AG10803 (cell line): ENCODE measurements at regions not wholly inside any gene's neighbourhood (a gene's known extent, or its start where the extent isn't known, plus 50 kb on each side); places are given as distances from the start of the nearest gene placed in this dataset.
A peak's percentile ranks its signal among the peaks of the same experiment; 100 is the strongest.

Experiments
- DNase-seq: peaks from one replicate; pipeline ENCODE4 v3.0.0; 2010; ENCODE audit warnings: low read depth
- H3K4me3 ChIP-seq: 2 replicates; pipeline ENCODE4 v1.5.1; 2011; ENCODE audit warnings: mild to moderate bottlenecking, low read length, control low read depth
- TF ChIP-seq, protein P1 (sequence below): conservative IDR thresholded peaks from 2 replicates; pipeline ENCODE4 v1.5.1; 2011; ENCODE audit warnings: mild to moderate bottlenecking, low read length, control low read depth, inconsistent platforms

DNA sequence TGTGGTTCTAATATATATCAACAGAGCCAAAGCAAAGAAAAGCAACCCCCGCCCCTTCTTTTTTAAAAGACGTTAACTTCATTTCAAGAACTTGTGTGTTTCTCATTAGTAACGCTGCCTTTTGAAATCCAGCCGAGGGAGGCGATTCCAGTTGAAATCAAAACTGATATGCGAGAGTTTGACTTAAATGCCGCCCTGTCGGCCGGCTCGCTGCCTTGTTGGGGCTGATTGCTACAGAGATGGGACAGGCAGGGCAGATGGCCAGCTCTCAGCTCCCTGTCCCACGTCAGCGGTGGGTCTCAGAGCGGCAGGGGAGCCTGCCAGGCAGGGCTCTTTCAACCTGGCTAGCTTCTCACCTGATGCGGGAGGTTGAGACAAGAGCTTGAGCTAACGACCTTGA is 51.9 kb upstream of the ALX4 start:
- TF ChIP-seq, protein P1, sequence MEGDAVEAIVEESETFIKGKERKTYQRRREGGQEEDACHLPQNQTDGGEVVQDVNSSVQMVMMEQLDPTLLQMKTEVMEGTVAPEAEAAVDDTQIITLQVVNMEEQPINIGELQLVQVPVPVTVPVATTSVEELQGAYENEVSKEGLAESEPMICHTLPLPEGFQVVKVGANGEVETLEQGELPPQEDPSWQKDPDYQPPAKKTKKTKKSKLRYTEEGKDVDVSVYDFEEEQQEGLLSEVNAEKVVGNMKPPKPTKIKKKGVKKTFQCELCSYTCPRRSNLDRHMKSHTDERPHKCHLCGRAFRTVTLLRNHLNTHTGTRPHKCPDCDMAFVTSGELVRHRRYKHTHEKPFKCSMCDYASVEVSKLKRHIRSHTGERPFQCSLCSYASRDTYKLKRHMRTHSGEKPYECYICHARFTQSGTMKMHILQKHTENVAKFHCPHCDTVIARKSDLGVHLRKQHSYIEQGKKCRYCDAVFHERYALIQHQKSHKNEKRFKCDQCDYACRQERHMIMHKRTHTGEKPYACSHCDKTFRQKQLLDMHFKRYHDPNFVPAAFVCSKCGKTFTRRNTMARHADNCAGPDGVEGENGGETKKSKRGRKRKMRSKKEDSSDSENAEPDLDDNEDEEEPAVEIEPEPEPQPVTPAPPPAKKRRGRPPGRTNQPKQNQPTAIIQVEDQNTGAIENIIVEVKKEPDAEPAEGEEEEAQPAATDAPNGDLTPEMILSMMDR, result no peak
- DNase-seq, result peak; percentile 1
- no peak overlapping the region for H3K4me3 ChIP-seq

DNA sequence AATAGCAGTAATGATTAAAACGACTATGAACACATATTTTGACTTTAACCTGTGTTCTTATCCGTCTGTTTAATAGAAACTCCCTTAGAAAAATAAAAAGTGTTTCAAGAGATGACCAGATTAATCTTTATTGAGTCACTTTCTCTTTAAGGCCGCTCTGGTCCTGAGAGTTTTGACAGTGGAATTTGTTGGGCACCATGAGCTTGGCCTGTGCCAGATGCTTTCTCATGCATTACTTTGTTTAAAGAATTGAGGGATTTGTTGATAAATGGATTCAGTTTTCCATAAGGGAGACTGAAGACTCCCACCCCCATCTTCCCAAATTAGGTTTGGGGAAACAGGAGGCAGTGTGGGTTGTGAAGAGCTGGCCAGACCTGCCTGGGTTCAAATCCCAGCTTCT is 53.2 kb upstream of the ALX4 start:
- TF ChIP-seq, protein P1, result no peak
- DNase-seq, result no peak
- H3K4me3 ChIP-seq, result no peak overlapping the region

DNA sequence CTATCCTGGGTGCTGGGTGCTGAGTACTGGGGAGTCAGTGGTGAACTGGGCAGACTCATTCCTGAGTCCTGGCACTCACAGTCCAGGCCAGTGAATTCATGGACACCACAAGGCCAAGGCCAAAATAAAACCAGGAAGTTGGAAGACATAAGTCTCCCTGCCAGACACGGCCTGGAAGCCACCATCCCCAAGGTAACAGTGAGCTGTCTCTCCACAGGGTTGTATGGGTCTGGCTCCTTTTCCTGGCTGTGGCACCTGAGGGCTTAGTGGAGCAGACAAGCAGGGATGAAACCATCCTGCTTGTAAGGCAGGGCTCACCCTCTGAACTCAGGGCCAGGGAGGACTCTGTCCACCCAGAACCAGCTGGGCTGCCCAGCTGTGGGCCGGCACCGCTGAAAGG is 54.7 kb upstream of the ALX4 start:
- no peak overlapping the region for H3K4me3 ChIP-seq
- TF ChIP-seq, protein P1, result no peak

DNA sequence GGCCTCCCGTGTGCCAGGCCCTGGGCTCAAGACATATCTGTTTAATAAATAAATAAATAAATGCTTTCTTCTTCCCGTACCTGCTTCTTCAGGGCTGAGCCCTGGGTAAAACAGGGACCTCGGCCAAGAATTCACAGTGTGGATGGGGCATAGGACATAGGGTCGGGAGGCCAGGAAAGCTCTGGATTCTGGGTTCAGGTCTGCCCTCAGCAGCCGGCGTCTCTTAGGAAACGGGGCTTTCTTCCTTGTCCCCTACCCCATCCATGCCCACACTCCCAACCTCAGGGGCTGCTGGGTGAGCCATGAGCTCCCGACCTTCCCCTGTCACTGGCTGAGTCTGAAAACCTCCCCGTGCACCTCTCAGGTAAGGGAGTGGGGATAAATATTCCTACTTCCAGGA is 55.7 kb upstream of the ALX4 start:
- TF ChIP-seq, protein P1, result no peak
- H3K4me3 ChIP-seq, result no peak overlapping the region
- no peak for DNase-seq

More for the DNA sequence above, 54.7 kb upstream of the ALX4 start:
- DNase-seq, result no peak

DNA sequence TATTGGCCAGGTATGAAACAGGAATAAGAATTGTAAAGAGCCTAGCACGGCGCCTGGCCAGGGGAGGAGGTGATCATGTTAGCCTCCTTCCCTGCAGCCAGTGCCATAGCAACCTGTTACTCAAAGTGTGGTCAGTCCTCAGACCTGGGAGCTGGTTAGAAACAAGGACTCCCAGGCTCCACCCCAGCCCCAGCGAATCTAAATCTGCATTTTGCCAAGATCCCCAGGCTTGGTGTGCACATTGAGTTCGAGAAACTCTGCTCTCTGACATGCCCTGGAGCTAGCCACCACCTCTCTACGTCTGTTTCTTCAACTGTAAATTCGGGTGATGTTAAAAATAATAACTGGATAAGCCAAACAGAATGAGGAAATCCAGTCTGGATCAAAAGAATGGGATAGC is 56.1 kb upstream of the ALX4 start:
- no peak for DNase-seq
- H3K4me3 ChIP-seq, result no peak overlapping the region
- TF ChIP-seq, protein P1, result no peak

DNA sequence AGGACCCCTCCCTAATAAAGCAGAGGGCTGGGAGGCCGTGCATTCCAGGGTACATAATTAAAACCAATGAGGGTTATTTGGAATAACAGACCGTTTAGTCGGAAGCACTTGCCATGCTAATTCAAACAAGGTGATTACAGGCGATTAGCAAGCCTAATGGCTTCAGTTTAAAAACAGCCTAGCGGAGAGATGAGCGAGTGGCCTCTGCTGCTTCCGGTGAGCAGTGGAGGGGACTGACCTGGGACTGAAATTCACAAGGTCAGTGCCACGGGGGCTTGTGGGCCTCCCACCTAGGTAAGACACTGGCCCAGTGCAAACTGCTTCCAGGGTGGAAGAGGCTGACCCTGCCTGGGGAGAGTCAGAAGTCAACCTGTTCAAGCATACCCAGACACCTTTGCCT is 56.8 kb upstream of the ALX4 start:
- no peak for DNase-seq
- no peak overlapping the region for H3K4me3 ChIP-seq
- TF ChIP-seq, protein P1, result no peak

DNA sequence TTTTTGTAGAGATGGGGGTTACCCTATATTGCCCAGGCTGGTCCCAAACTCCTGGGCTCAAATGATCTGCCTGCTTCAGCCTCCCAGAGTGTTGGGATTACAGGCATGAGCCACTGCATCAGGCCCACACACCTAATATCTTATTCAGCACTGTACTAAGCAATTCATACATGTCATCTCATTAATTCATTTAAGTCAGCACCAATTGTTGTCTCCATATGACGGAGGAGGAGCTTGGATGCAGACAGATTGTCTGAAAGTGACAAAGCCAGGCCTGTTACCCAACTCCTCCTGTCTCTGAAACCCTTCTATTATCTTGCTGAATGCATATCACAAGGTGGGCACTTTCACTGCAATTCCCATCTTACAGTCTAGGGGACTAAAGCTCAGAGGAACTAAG is 57.5 kb upstream of the ALX4 start:
- TF ChIP-seq, protein P1, result no peak
- H3K4me3 ChIP-seq, result no peak overlapping the region
- no peak for DNase-seq
